WTC11 (cell line): ENCODE measurements at regions not wholly inside any gene's neighbourhood (a gene's known extent, or its start where the extent isn't known, plus 50 kb on each side); places are given as distances from the start of the nearest gene placed in this dataset.

Experiments used
- ATAC-seq: fragments of 200-7000 bp; cut with Tn5 transposase; 2 replicates; pipeline ENCODE4 v1.10.0; 2021; ENCODE audit warnings: mild to moderate bottlenecking, moderate library complexity
- CTCF ChIA-PET: fragments of 300-600 bp; sonication (Branson Sonifier 250); formaldehyde crosslinking; loops from one replicate; lab custom pipeline; 2021; ENCODE audit warnings: antibody characterized with exemption; lab: Charles Lee
- POLR2A ChIA-PET: fragments of 350-600 bp; sonication (Branson Sonifier 250); formaldehyde crosslinking; loops from one replicate; lab custom pipeline; 2021; ENCODE audit warnings: antibody characterized with exemption; lab: Charles Lee
- DNase-seq: peaks from one replicate; pipeline ENCODE4 v3.0.0; 2021; ENCODE audit warnings: low spot score
- H3K27ac Mint-ChIP-seq: 2 replicates; pipeline ENCODE4 v1.8.0; 2021; ENCODE audit warnings: mixed read lengths
- H3K27me3 Mint-ChIP-seq: 2 replicates; pipeline ENCODE4 v1.8.0; 2021; ENCODE audit warnings: low read depth, mild to moderate bottlenecking, moderate library complexity, mixed read lengths
- H3K36me3 Mint-ChIP-seq: 2 replicates; pipeline ENCODE4 v1.8.0; 2021; ENCODE audit warnings: mixed read lengths
- H3K4me1 Mint-ChIP-seq: 2 replicates; pipeline ENCODE4 v1.8.0; 2022; ENCODE audit warnings: mixed read lengths
- H3K4me3 Mint-ChIP-seq: 2 replicates; pipeline ENCODE4 v1.8.0; 2021; ENCODE audit warnings: mild to moderate bottlenecking, moderate library complexity, mixed read lengths
- H3K9me3 Mint-ChIP-seq: 2 replicates; pipeline ENCODE4 v1.8.0; 2021; ENCODE audit warnings: mixed read lengths
- ATF2 ChIP-seq: sonication (generic); formaldehyde crosslinking; IDR thresholded peaks from 2 replicates; pipeline ENCODE4 v1.8.1; 2022; ENCODE audit warnings: low read depth, missing genetic modification reagents, borderline replicate concordance
- CDX4 ChIP-seq: fragments of 250-450 bp; sonication (Bioruptor Pico); IDR thresholded peaks from 2 replicates; pipeline ENCODE4 v1.9.0; 2021; ENCODE audit warnings: moderate library complexity, mild to moderate bottlenecking, inconsistent platforms, borderline replicate concordance
- E2F1 ChIP-seq: sonication (generic); formaldehyde crosslinking; IDR thresholded peaks from 2 replicates; pipeline ENCODE4 v1.8.0; 2022; ENCODE audit warnings: mild to moderate bottlenecking, missing genetic modification reagents
- ELF4 ChIP-seq: sonication (generic); formaldehyde crosslinking; IDR thresholded peaks from 2 replicates; pipeline ENCODE4 v1.8.1; 2022; ENCODE audit warnings: low read depth, mild to moderate bottlenecking, moderate library complexity, missing genetic modification reagents
- ESRRA ChIP-seq: sonication (generic); formaldehyde crosslinking; IDR thresholded peaks from 2 replicates; pipeline ENCODE4 v1.8.1; 2022; ENCODE audit warnings: mild to moderate bottlenecking, missing genetic modification reagents, borderline replicate concordance
- FOXP1 ChIP-seq: sonication (generic); formaldehyde crosslinking; IDR thresholded peaks from 2 replicates; pipeline ENCODE4 v1.8.0; 2022; ENCODE audit warnings: missing genetic modification reagents, mild to moderate bottlenecking, moderate library complexity, borderline replicate concordance
- GABPB1 ChIP-seq: sonication (generic); formaldehyde crosslinking; IDR thresholded peaks from 2 replicates; pipeline ENCODE4 v1.8.1; 2023; ENCODE audit warnings: mild to moderate bottlenecking, missing genetic modification reagents
- GRHL2 ChIP-seq: fragments of 250-450 bp; sonication (Bioruptor Pico); IDR thresholded peaks from 2 replicates; pipeline ENCODE4 v1.8.0; 2022; ENCODE audit warnings: mild to moderate bottlenecking, moderate library complexity; ENCODE audit not compliant: insufficient replicate concordance, severe bottlenecking
- MAX ChIP-seq: sonication (generic); formaldehyde crosslinking; IDR thresholded peaks from 2 replicates; pipeline ENCODE4 v1.8.0; 2022; ENCODE audit warnings: mild to moderate bottlenecking, missing genetic modification reagents
- MYBL2 ChIP-seq: sonication (generic); formaldehyde crosslinking; IDR thresholded peaks from 2 replicates; pipeline ENCODE4 v1.8.1; 2023; ENCODE audit warnings: mild to moderate bottlenecking, moderate library complexity, missing genetic modification reagents
- NFE2L1 ChIP-seq: sonication (generic); formaldehyde crosslinking; IDR thresholded peaks from 2 replicates; pipeline ENCODE4 v1.8.1; 2023; ENCODE audit warnings: missing genetic modification reagents
- PRDM15 ChIP-seq: sonication (generic); formaldehyde crosslinking; IDR thresholded peaks from 2 replicates; pipeline ENCODE4 v1.8.0; 2022; ENCODE audit warnings: missing genetic modification reagents
- SMAD4 ChIP-seq: sonication (generic); formaldehyde crosslinking; IDR thresholded peaks from 2 replicates; pipeline ENCODE4 v1.8.0; 2022; ENCODE audit warnings: mild to moderate bottlenecking, missing genetic modification reagents
- TEAD1 ChIP-seq: sonication (generic); formaldehyde crosslinking; IDR thresholded peaks from 2 replicates; pipeline ENCODE4 v1.8.0; 2022; ENCODE audit warnings: mild to moderate bottlenecking, missing genetic modification reagents
- ZNF121 ChIP-seq: sonication (generic); formaldehyde crosslinking; IDR thresholded peaks from 2 replicates; pipeline ENCODE4 v1.8.0; 2023; ENCODE audit warnings: missing genetic modification reagents
- ZNF219 ChIP-seq: sonication (generic); formaldehyde crosslinking; IDR thresholded peaks from 2 replicates; pipeline ENCODE4 v1.8.0; 2023; ENCODE audit warnings: missing genetic modification reagents, mild to moderate bottlenecking, borderline replicate concordance
- ZNF232 ChIP-seq: sonication (generic); formaldehyde crosslinking; IDR thresholded peaks from 2 replicates; pipeline ENCODE4 v1.8.0; 2022; ENCODE audit warnings: mild to moderate bottlenecking, missing genetic modification reagents
- ZNF263 ChIP-seq: sonication (generic); formaldehyde crosslinking; IDR thresholded peaks from 2 replicates; pipeline ENCODE4 v1.8.1; 2022; ENCODE audit warnings: low read depth, mild to moderate bottlenecking, moderate library complexity, missing genetic modification reagents
- ZNF671 ChIP-seq: fragments of 250-450 bp; sonication (Bioruptor Pico); IDR thresholded peaks from 2 replicates; pipeline ENCODE4 v1.8.0; 2021; ENCODE audit warnings: mild to moderate bottlenecking
- TF ChIP-seq, protein P1 (sequence below): sonication (generic); formaldehyde crosslinking; IDR thresholded peaks from 2 replicates; pipeline ENCODE4 v1.8.1; 2022; ENCODE audit warnings: mild to moderate bottlenecking, missing genetic modification reagents, moderate library complexity, borderline replicate concordance
- TF ChIP-seq, protein P2 (sequence below): fragments of 250-450 bp; sonication (Bioruptor Pico); IDR thresholded peaks from 2 replicates; pipeline ENCODE4 v1.9.0; 2021; ENCODE audit warnings: mild to moderate bottlenecking

GRCh38 chr3:18872466-18872865 lies 275.8 kb upstream of the KCNH8 start:
- ChIA-PET CTCF (no interaction called here), POLR2A (interaction anchor here (0.6 kb wide), 1 partner anchor 109 kb away, joined by 3 read pairs; no protein-coding TSS in a partner anchor)
- H3K4me3 Mint-ChIP-seq = no peak overlapping the region
- no peak for TF ChIP-seq ATF2
- TF ChIP-seq E2F1 (CRISPR knock-in tag) = no peak
- TF ChIP-seq MAX (CRISPR knock-in tag) = no peak
- no peak for TF ChIP-seq ZNF263 (CRISPR knock-in tag)
- TF ChIP-seq MYBL2 (CRISPR knock-in tag) = no peak
- no peak for TF ChIP-seq FOXP1 (CRISPR knock-in tag)
- TF ChIP-seq ZNF671 = no peak
- no peak for TF ChIP-seq GABPB1 (CRISPR knock-in tag)
- TF ChIP-seq ZNF121 (CRISPR knock-in tag) = no peak
- TF ChIP-seq ZNF232 (CRISPR knock-in tag) = no peak
- TF ChIP-seq, protein P1, sequence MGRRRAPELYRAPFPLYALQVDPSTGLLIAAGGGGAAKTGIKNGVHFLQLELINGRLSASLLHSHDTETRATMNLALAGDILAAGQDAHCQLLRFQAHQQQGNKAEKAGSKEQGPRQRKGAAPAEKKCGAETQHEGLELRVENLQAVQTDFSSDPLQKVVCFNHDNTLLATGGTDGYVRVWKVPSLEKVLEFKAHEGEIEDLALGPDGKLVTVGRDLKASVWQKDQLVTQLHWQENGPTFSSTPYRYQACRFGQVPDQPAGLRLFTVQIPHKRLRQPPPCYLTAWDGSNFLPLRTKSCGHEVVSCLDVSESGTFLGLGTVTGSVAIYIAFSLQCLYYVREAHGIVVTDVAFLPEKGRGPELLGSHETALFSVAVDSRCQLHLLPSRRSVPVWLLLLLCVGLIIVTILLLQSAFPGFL (CRISPR knock-in tag) = no peak
- TF ChIP-seq PRDM15 = no peak
- TF ChIP-seq NFE2L1 (CRISPR knock-in tag) = no peak
- no peak for TF ChIP-seq ESRRA (CRISPR knock-in tag)
- no peak for TF ChIP-seq TEAD1
- H3K9me3 Mint-ChIP-seq = peaks cover 8% of the 10 kb centered on the region
- no peaks in the 10 kb centered on the region for H3K4me1 Mint-ChIP-seq
- no peaks in the 10 kb centered on the region for H3K27me3 Mint-ChIP-seq
- ATAC-seq = no peak
- H3K27ac Mint-ChIP-seq = no peak overlapping the region
- no peak for DNase-seq
- H3K36me3 Mint-ChIP-seq = no peaks in the 10 kb centered on the region

DNA sequence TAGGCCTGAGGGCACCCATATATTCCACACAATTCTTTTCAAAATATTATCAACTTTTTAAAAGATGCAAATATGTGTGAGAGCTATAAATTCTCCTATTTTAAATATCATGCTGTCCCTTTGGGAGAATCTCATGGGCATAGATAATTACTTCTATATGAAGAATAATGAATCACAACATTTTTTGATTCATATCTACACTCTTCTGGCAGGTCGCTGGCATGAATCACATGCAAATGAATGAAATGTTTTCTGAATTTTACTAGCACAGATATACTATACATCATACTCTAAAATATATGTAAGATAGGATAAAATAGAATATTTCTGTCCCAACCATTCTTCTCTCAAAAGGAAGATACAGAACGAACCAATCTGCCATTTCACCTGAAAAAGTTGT lies 277.7 kb upstream of the KCNH8 start:
- ATAC-seq = no peak
- Mint-ChIP-seq H3K27me3 (no peaks in the 10 kb centered on the region), H3K4me3 (no peak overlapping the region), H3K9me3 (peaks cover 8% of the 10 kb centered on the region), H3K27ac (no peak overlapping the region), H3K36me3 (no peaks in the 10 kb centered on the region), H3K4me1 (no peaks in the 10 kb centered on the region)
- ChIA-PET CTCF (no interaction called here), POLR2A (no interaction called here)
- no peak for DNase-seq
- no peak for TF ChIP-seq MYBL2 (CRISPR knock-in tag)
- TF ChIP-seq GRHL2 (CRISPR knock-in tag) = no peak
- no peak for TF ChIP-seq CDX4 (CRISPR knock-in tag)
- TF ChIP-seq, protein P2, sequence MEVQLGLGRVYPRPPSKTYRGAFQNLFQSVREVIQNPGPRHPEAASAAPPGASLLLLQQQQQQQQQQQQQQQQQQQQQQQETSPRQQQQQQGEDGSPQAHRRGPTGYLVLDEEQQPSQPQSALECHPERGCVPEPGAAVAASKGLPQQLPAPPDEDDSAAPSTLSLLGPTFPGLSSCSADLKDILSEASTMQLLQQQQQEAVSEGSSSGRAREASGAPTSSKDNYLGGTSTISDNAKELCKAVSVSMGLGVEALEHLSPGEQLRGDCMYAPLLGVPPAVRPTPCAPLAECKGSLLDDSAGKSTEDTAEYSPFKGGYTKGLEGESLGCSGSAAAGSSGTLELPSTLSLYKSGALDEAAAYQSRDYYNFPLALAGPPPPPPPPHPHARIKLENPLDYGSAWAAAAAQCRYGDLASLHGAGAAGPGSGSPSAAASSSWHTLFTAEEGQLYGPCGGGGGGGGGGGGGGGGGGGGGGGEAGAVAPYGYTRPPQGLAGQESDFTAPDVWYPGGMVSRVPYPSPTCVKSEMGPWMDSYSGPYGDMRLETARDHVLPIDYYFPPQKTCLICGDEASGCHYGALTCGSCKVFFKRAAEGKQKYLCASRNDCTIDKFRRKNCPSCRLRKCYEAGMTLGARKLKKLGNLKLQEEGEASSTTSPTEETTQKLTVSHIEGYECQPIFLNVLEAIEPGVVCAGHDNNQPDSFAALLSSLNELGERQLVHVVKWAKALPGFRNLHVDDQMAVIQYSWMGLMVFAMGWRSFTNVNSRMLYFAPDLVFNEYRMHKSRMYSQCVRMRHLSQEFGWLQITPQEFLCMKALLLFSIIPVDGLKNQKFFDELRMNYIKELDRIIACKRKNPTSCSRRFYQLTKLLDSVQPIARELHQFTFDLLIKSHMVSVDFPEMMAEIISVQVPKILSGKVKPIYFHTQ (CRISPR knock-in tag) = no peak
- TF ChIP-seq SMAD4 (CRISPR knock-in tag) = no peak
- TF ChIP-seq ZNF219 (CRISPR knock-in tag) = no peak
- TF ChIP-seq ELF4 (CRISPR knock-in tag) = no peak
